ENCODE measurements at regions not wholly inside any gene's neighbourhood (a gene's known extent, or its start where the extent isn't known, plus 50 kb on each side); places are given as distances from the start of the nearest gene placed in this dataset.

GRCh38 chr1:87186346-87186745 lies 142.3 kb upstream of the LMO4 start:
- Histone ChIP-seq H2BK120ac (replicated peaks; ENCODE audit: low read depth, low read length) (no peak overlapping the region), H4K5ac (ENCODE audit: insufficient read length, low read depth, low read length) (no peak overlapping the region), H3K4me1 (replicated peaks in 1 of 4; ENCODE audit: control insufficient read depth in 3 of 4, insufficient read depth in 4 of 4, low read length in 3 of 4) (peaks cover 0 to 2% (median 0%) of the 10 kb centered on the region in 4 experiments; a peak in 1 of 7 replicates), H3K23ac (ENCODE audit: insufficient read length) (no peak overlapping the region), H3K9ac (replicated peaks in 1 of 4; ENCODE audit: extremely low read depth in 1 of 4, low read depth in 3 of 4, low read length in 3 of 4) (no peak overlapping the region), H3K4me3 (ENCODE audit: extremely low read depth in 1 of 4, insufficient read depth in 2 of 4, low read depth in 3 of 4, low read length in 4 of 4) (no peak overlapping the region), H3K79me1 (ENCODE audit: low read depth, low read length) (no peaks in the 10 kb centered on the region), H4K91ac (replicated peaks; ENCODE audit: insufficient read length, low read length) (no peak overlapping the region), H3K79me2 (ENCODE audit: control insufficient read depth in 1 of 2, insufficient read depth in 2 of 2, low read length in 2 of 2) (no peaks in the 10 kb centered on the region), H3K18ac (ENCODE audit: extremely low read depth, low read length) (no peak overlapping the region), H3K36me3 (ENCODE audit: control insufficient read depth in 2 of 4, insufficient read depth in 4 of 4, low read length in 3 of 4) (no peaks in the 10 kb centered on the region), H2BK12ac (ENCODE audit: low read depth, low read length) (no peak overlapping the region), H3K23me2 (ENCODE audit: low read depth, low read length) (no peaks in the 10 kb centered on the region), H2BK15ac (ENCODE audit: low read length) (no peak overlapping the region), H3K9me3 (ENCODE audit: insufficient read depth in 2 of 2, low read depth in 1 of 2, low read length in 1 of 2) (no peaks in the 10 kb centered on the region), H3K14ac (ENCODE audit: insufficient read length) (no peak overlapping the region), H2BK5ac (ENCODE audit: low read depth, low read length) (no peak overlapping the region), H4K8ac (ENCODE audit: extremely low read depth, insufficient read depth, low read length) (no peak overlapping the region), H3K56ac (replicated peaks; ENCODE audit: insufficient read length, low read depth, low read length) (no peak overlapping the region), H3K27ac (ENCODE audit: low read depth, low read length) (no peak overlapping the region), H3K4me2 (ENCODE audit: insufficient read depth in 1 of 2, low read depth in 2 of 2, low read length in 2 of 2) (no peak overlapping the region), H4K20me1 (replicated peaks in 1 of 2; ENCODE audit: control insufficient read depth in 1 of 2, insufficient read depth in 2 of 2, low read length in 2 of 2) (peaks cover 0 to 1% of the 10 kb centered on the region in 2 experiments), H2AFZ (ENCODE audit: low read length) (no peak overlapping the region), H3K27me3 (replicated peaks in 1 of 4; ENCODE audit: control insufficient read depth in 3 of 4, extremely low read depth in 1 of 4, insufficient read depth in 3 of 4, low read length in 3 of 4) (no peaks in the 10 kb centered on the region), H2AK5ac (ENCODE audit: low read depth, low read length) (no peak overlapping the region), H3K4ac (replicated peaks; ENCODE audit: insufficient read length, low read depth, low read length) (no peak overlapping the region), H2BK20ac (ENCODE audit: low read length) (no peak overlapping the region)
- 86% methylated on average over 3 of the region's 3 CpGs; no CpG with 5 or more reads in 1 of the 2 experiments for WGBS, 2 experiments (ENCODE audit: extremely low coverage in 1 of 2, insufficient coverage in 1 of 2, insufficient read length in 1 of 2, insufficient replicate concordance in 2 of 2, low coverage in 1 of 2, low lambda C conversion rate in 2 of 2, missing lambda C conversion rate in 1 of 2)
- ChIA-PET CTCF (ENCODE audit: partially characterized antibody) (interaction anchor here (1.3 kb wide), 1 partner anchor 23 kb away, joined by 3 read pairs; no protein-coding TSS in a partner anchor), POLR2A (ENCODE audit: partially characterized antibody) (no interaction called here)
- no peak for DNase-seq (ENCODE audit: low read depth in 1 of 2, low spot score in 2 of 2)
- FAIRE-seq, result no peak
- no peak for TF ChIP-seq JUND (IDR thresholded peaks at IDR 0.05; ENCODE audit: low read length)
- no peak for TF ChIP-seq SAP30 (IDR thresholded peaks at IDR 0.05; ENCODE audit: insufficient read depth, insufficient replicate concordance, low read length)
